ENCODE measurements at regions not wholly inside any gene's neighbourhood (a gene's known extent, or its start where the extent isn't known, plus 50 kb on each side); places are given as distances from the start of the nearest gene placed in this dataset.

- no peak overlapping the region for H3K9ac ChIP-seq (ENCODE audit: insufficient read depth in 1 of 2, low read depth in 2 of 2, low read length in 2 of 2)
- no peaks in the 10 kb centered on the region for H3K4me1 ChIP-seq (replicated peaks in 1 of 2; ENCODE audit: control insufficient read depth in 2 of 2, insufficient read depth in 2 of 2, low read length in 2 of 2)
- H3K36me3 ChIP-seq (ENCODE audit: control insufficient read depth, insufficient read depth, low read length): no peaks in the 10 kb centered on the region
- no TSS peak for BruUV-seq (replicated peaks)
- no peaks in the 10 kb centered on the region for H3K79me2 ChIP-seq (ENCODE audit: control insufficient read depth, insufficient read depth, low read length)
- no peak for FAIRE-seq
- no peak overlapping the region for H3K27ac ChIP-seq (ENCODE audit: extremely low read depth, low read depth, low read length)
- peaks cover 5% of the 10 kb centered on the region for H4K20me1 ChIP-seq (replicated peaks; ENCODE audit: control insufficient read depth, insufficient read depth, low read length)
- intact Hi-C loops (cut with micrococcal nuclease): no loop called here
- H3K4me2 ChIP-seq (ENCODE audit: insufficient read depth, low read length): no peak overlapping the region
- no peak overlapping the region for H2AFZ ChIP-seq (ENCODE audit: low read depth, low read length)
- WGBS (ENCODE audit: insufficient coverage, low coverage, missing lambda C conversion rate): 0% methylated on average over 2 of the region's 2 CpGs
- no peaks in the 10 kb centered on the region for H3K9me3 ChIP-seq (replicated peaks; ENCODE audit: control insufficient read depth, insufficient read depth, low read depth, low read length)
- H3K9me1 ChIP-seq (ENCODE audit: control insufficient read depth, insufficient read depth, low read length): no peaks in the 10 kb centered on the region
- no peak for ATAC-seq
- CTCF ChIA-PET (ENCODE audit: low intra/inter-chr PET ratio): no interaction called here
- DNase-seq (ENCODE audit: extremely low read depth in 1 of 4, low spot score in 3 of 4): no peak
- TF ChIP-seq C11orf30 (IDR thresholded peaks at IDR 0.05; ENCODE audit: low read depth) (no peak), PREB (CRISPR knock-in tag; IDR thresholded peaks at IDR 0.05) (no peak), ETV5 (CRISPR knock-in tag; IDR thresholded peaks at IDR 0.05; ENCODE audit: low read depth) (no peak), CUX1 (CRISPR knock-in tag; IDR thresholded peaks at IDR 0.05) (no peak), ZNF589 (CRISPR knock-in tag; IDR thresholded peaks at IDR 0.05; ENCODE audit: low read depth) (no peak)
- H3K4me3 ChIP-seq: no peak overlapping the region
- POLR2A ChIA-PET: interaction anchor here (0.5 kb wide), 1 partner anchor 373 kb away, joined by 3 read pairs; no protein-coding TSS in a partner anchor
- H3K27me3 ChIP-seq (ENCODE audit: control insufficient read depth in 2 of 2, insufficient read depth in 2 of 2, low read length in 2 of 2): peaks cover 9 to 45% of the 10 kb centered on the region in 2 experiments; a peak in 4 of 5 replicates
- in situ Hi-C loops (cut with MboI): no loop called here
These were observed 191.8 kb downstream of the URI1 start for GRCh38 chr19:30133803-30134202.

All from K562 (cell line).